Skeletal muscle cell (primary cell): ENCODE measurements at regions not wholly inside any gene's neighbourhood (a gene's known extent, or its start where the extent isn't known, plus 50 kb on each side); places are given as distances from the start of the nearest gene placed in this dataset.
"Not testable (repeated sequence)": the region's sequence is repeated elsewhere in the genome, so short reads cannot be mapped to it uniquely, and the experiment has no call there.

Experiments
- DNase-seq: peaks from one replicate; pipeline ENCODE4 v3.0.0-alpha.2; 2010; ENCODE audit warnings: low read depth
- H3K4me3 ChIP-seq: 2 replicates; pipeline ENCODE4 v1.5.1; 2011; ENCODE audit warnings: low read depth, mild to moderate bottlenecking, control low read depth, low read length, moderate library complexity

DNA sequence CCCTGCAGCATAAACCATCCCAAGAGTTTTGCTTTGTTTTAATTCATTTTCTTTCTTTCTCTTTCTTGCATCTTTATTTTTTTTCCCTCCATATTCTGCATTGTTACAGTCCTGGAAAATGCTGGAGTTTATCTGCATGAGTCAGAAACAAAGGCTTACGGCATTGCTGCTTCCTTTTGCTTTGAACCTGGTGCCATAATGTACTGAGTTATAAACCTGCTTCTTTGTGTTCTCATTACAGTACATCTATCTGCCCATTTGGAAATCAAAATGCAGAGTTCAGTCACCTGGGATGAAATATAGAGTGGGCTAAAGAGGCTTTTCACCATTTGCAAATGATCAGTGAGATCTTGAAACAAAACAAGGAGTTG is 1009.2 kb upstream of the FANCL start:
- DNase-seq, result no peak
- no peak overlapping the region for H3K4me3 ChIP-seq

DNA sequence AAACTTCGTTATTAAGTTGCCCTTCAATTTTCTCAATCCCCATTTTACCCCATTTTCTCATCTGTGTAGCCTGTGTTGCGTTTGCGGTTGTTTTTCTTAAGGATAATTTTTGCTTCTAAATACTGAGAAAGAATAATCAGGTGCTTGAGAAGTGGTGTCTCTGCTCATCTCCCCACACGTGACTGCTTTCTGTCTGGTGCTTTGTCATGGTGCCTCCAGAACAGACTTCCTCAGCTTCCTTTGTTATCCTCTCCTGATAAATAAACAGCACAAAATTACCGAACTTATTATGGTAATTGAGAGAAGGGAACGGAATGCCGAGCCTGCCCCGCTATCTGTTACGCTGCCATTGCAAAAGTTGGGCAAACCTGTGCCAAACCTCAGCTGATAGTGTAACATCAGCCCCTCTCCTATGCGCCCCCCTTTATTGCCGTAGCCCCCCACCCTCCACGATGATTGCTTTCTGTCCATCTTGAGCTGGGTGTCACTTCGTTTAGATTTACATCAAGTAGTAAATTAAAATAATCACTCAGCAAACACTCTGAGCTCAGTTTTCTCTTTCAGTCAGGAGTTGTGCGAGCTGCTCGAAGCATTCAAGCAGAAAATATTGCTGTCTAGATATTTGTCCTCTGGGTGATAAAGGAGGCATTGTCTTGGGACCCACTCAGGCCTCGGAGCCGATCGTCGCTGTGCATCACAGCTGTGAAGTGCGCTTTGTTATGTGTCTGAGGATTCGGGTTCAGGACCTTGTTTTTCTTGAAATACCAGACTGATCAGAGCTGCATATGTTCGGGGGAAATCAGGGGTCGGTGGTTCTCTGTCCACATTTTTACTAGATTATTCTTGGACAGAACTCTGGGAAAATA is 1008.5 kb upstream of the FANCL start:
- no peak for DNase-seq
- no peak overlapping the region for H3K4me3 ChIP-seq

DNA sequence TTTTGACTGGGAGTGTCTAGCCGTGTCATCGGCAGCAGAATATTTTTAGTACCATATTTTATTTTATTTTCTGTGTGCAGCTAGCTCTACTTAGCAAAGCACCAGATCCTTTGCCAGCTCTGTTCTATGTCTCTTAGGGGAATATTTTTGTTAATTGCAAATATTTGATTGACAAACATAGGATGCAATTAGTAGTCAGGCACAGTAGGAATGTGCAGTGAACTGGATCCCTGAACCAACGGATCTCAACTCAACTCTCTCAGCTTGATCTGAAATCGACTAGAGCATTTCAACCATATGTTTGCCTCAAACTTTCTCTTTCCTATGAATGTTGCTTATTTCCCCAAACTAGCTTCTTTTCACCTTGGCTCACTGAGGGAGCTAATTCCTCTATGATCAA is 998.0 kb upstream of the FANCL start:
- no peak overlapping the region for H3K4me3 ChIP-seq
- DNase-seq, result no peak

DNA sequence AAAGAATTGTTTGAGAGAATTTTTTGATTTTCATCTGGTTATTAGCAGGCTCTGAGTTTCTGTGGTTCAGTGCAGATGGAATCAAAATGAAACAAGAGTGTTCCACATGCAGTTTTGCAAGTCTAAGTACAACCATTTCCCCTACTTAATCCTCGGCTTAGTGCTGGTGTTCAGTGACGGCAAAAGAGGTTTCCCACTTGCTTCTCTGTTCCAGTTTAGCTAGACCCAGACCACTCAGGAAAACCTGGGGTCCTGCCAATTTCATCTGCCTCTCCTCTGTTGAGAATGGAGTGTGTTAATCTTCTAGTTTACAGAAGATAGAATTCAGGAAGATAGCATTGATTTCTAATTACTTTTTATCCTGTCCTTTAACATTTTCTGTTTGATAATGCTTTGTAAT is 996.2 kb upstream of the FANCL start:
- no peak overlapping the region for H3K4me3 ChIP-seq
- no peak for DNase-seq

DNA sequence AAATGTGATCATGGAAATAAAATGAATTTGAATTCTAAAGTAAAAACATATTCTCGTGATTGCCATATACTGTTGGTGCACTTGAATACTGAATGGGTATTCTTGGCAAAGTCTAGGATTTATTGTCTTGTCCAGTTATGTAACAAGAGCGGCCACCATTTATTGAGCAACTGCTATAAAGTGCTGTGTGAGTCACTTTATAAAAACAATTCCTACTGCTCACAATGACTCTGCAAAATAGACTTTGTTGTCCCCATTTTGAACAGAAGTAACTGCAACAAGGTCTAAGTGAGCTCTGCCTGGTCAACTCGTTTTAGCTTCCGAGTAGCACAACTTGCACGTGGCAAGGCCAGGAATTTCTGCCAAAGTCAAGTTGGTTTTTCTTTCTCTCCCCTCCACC is 995.6 kb upstream of the FANCL start:
- H3K4me3 ChIP-seq, result no peak overlapping the region
- DNase-seq, result peak; percentile 10

DNA sequence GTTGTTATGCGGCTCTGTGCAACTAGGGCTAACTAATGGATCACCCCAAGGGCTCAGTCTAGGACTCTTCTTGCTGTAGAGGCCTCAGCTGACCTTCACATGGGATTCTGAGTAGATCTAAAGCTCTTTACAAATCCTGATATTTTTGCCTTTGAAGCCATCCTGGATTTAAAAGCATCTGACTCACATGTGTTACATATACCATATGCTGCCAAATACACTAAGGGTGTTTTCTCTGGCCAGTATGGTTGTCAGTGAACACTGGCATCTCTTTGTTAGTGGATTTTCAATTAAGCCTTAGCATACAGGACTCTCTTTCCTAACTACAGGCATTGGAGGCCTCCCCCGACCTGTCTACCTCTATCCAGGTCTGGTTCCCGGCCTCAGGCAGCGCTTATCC is 992.8 kb upstream of the FANCL start:
- no peak overlapping the region for H3K4me3 ChIP-seq
- DNase-seq, result no peak

DNA sequence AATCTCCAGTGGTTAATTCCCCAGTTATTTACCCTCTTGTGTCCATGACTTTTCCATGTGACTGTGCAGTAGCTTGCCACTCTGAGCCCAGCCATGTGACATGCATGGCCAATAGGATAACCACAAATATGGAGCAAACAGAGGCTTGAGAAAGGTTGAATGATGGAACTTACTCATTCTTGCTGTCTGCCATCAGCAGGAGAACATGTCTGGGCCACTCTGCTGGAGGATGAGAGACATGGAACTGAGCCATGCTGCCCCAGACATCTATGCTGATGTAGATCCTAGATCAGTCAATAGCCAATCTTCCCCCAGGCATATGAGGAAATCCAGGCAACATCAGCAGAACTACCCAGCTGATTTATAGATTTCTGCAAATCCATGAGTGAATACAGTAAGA is 992.3 kb upstream of the FANCL start:
- no peak for DNase-seq
- no peak overlapping the region for H3K4me3 ChIP-seq

DNA sequence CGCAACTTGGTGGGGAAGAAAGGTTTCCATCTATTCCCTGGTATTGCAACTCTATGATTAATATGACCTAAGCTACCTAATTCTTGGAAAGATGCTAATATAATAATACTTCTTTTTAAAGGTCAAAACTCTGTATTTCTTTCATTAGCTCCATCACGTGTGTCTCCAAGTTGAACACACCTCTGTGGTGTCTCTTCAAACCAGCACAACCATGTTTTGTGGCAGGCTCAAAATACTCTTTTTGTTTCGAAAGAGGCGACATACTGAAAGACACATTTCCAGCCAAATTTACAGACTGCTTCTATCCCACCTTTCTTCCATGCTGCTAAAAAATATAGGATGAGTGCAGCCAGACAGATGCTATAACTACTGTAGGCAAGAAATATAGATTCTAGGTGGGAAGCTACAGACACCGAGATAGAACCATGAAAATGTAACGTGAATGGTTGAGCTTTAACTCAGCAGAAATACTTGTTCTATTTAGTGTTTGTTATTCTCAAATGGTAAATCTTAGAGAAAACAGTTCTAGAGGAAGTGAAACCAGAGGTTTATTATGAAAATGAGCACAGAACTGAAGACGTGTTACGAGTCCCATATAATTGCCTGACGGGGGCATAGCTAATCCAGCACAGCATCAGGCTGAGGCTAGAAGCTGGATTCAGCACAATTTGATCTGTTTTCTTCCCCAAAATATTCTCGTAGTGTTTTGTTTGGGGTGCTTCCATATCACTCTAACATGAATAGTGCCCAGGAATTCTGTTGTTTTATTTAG is 991.5 kb upstream of the FANCL start:
- H3K4me3 ChIP-seq, result no peak overlapping the region
- DNase-seq, result no peak

DNA sequence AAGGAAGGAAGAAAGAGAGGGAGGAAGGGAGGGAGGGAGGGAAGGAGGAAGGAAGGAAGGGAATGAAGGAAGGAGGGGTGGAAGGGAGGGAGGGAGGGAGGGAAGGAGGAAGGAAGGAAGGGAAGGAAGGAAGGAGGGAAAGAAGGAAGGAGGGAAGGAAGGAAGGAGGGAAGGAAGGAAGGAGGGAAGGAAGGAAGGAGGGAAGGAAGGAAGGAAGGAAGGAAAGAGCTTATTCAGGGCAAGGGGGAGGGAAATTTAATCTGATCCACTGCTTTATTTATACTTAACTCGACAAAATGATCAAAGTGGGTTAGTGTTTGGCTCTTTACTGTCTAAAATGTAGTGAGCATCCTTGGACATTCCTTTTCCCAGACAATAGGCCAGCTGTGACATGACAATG is 985.2 kb upstream of the FANCL start:
- not testable (repeated sequence) for DNase-seq

DNA sequence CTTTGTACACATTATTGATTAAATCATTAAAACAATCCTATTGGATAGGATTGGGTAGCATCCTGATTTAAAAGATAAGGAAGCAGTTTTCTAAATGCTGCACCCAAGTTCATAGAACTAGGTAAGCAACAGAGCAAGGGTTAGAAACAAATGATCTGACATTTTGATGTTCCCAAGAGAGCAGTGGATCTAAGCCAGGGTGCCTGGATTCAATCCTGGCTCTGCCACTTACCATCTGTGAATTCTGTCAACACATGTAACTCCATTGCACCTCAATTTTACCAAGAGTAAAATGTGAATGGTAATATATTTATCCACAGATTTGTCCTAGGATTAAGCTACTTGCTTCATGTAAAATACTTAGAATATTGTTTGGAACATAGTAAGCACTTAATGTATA is 982.6 kb upstream of the FANCL start:
- no peak for DNase-seq

More for the DNA sequence above, 985.2 kb upstream of the FANCL start:
- not testable (repeated sequence) for H3K4me3 ChIP-seq

DNA sequence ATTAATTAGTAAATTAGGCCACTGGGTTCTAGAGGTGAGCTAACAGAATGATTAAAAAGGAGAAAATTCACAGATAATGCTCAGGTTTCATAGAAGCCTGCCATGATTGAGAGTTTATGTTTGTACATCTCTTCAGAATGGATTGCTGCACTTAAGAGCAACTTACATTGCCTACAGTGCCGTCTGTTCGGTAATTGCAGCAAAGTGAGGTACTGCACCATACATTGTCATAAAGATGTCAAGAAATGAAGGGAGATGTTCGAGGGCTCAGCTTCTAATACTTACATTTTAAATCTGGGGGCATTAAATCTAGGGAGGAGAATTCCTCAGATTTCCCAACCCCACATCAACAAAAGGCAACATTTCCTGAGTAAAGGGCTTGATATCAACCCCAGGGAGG is 976.2 kb upstream of the FANCL start:
- no peak overlapping the region for H3K4me3 ChIP-seq
- no peak for DNase-seq

More for the DNA sequence above, 982.6 kb upstream of the FANCL start:
- H3K4me3 ChIP-seq, result no peak overlapping the region

DNA sequence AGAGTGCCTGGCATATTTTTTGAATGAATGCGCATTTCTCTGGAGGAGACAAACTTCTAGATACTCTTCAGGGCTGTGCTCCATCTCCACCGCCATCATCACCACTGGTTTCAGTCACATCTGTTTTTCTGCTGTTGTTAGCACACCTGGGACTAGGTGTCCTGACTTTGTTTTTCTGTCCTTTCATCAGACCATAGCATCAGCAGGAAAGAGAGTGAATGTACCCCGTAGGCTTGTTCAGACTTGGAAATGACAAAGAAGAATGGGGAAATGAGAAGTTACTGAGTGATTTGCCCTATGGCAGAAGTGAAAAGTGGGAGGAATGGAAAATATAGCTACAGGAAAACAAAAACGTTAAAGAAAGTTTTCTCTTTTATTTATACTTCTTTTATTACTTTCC is 965.2 kb upstream of the FANCL start:
- no peak for DNase-seq
- H3K4me3 ChIP-seq, result no peak overlapping the region

DNA sequence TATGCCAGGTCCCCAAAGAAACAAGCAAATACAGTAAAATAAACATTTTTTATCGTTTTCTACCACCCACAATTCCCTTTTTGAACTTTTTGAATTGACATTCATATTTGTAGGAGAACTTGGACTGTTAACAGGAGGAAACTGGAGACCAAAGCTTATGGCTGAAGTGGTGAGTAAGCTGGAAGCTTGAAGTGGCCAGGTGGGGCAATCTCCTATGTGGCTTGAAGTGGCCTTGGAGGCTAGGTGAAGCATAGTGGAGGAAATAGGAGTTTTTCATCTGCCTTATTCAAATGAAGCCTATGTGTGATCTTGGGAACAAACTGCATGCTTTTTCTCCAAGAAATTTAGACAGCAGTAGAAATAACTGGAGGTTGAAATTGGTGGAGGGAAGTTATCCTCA is 962.9 kb upstream of the FANCL start:
- H3K4me3 ChIP-seq, result no peak overlapping the region
- no peak for DNase-seq

DNA sequence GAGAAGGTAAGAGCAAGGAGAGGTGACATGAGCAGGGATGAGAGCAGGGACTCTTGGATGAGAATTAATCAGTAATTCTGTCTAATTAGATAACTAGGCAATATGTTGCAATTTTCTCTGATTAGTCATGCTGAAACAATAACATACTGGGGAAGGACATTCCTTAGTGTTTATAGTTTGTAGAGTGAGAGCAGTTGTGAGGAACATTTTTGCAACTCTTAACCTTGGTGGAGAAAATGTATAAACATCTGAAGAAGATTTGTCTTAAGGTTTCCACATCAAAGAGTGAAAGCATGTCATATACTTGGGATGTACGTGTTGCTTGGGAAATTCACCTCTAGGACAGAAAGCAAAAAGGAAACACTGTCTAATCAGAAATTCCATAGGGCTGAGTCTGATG is 955.4 kb upstream of the FANCL start:
- DNase-seq, result peak; percentile 6

DNA sequence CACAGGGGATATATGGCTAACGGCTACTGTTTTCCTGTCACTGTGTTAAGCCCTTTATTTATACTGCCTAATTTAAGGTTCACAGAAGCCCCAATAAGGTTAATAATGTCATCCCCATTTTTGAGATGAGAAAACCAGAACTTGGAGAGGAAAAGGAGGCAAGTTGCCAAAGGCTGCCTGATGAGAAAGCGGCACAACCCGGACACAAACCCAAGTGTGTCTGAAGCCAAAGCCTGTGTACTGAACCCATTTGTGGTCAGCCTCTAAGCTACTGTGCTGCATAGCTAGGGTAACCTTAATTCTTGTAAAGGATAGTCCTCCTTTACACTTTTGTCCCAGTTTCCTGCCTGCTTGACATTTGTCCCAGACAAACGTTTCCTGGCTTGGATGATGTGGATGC is 954.7 kb upstream of the FANCL start:
- DNase-seq, result no peak
- no peak overlapping the region for H3K4me3 ChIP-seq

More for the DNA sequence above, 955.4 kb upstream of the FANCL start:
- H3K4me3 ChIP-seq, result no peak overlapping the region

DNA sequence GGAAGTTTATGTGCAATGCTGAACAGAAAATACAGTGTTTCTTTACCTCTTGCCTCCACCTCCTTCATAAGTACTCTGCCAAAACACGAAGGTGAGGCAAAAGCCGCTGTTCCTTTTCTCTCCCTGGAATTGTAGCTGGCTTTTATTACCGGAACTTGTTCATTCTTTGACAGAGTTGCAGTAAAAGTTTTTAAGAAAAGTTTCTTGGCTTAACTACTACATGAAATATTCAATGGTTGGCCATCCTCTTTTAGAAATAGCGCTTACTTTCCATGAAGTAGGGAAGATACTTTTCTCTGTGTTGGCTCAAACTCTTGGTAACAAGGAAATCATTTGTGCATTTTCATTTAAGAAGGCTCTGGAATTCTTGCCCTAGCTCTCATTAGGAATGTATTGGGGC is 950.7 kb upstream of the FANCL start:
- no peak for DNase-seq
- H3K4me3 ChIP-seq, result no peak overlapping the region

DNA sequence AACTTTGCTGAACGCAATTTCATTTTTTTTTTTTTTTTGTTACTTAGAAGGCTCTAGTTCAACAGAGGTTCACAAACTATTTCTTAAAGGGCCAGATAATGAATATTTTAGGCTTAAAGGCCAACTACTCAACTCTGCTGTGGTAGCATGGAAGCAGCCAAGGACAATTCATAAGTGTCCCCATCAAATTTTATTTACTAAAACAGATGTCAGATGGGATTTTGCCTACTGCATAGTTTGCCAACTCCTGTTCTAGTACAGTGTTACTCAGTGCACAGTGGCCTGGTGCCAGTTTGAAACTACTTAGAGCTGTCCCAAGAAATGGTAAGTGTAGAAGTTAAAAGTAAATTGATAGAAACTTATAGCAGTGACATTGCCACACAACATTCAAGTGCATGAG is 949.4 kb upstream of the FANCL start:
- DNase-seq, result no peak

DNA sequence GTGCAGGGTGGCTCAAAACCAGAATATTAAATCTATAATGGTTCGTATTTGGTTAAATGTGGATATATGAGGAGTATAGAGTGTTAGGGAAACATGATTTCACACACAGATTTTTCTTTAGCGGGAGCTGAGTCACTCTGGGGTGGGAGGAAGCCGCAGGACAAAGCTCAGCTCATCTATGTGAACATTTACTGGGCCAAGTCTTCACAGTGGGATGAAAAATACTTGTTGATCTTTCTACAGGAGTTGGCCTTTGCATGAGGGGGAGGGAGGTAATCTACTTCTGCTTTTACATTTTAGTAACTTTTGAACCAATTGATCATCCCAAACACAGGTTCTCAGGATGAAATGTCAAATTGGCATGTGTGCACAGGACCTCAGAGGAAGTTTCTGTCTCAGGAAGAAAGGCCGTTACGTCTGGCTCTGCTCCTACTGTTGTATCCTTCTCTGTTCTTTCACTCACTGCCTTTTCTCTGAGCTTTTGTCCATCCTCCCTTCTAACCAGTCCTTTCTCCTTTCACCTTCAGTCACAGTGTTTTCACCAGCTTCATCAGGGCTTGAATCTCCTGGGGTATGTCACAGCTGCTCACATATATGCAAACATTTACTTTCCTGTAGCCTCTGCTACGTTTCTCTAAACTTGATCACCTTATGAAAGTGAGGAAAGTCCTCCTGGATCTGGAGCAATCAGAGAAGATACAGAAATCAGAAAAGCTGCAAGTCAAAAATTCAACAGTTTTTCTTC is 943.3 kb upstream of the FANCL start:
- DNase-seq, result peak; percentile 6
- no peak overlapping the region for H3K4me3 ChIP-seq

More for the DNA sequence above, 949.4 kb upstream of the FANCL start:
- no peak overlapping the region for H3K4me3 ChIP-seq

DNA sequence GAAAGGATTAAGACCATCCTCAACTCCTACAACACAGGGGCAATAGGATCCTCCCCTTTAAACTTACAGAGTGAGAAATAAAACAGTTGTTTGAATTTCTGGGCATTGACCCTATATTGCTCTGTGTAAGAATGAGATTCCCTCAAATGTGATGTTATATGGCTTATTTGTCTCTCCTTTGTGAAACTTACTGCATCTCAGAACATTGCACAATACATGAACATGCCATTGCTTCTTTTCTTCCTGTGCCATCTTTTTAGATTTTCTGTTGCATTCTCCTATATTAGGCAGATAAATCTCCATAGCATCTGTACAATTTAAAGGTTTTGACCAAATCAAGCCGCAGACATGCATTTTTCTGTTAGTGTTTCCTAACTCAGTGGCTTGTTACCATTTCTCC is 941.9 kb upstream of the FANCL start:
- H3K4me3 ChIP-seq, result no peak overlapping the region
- no peak for DNase-seq

DNA sequence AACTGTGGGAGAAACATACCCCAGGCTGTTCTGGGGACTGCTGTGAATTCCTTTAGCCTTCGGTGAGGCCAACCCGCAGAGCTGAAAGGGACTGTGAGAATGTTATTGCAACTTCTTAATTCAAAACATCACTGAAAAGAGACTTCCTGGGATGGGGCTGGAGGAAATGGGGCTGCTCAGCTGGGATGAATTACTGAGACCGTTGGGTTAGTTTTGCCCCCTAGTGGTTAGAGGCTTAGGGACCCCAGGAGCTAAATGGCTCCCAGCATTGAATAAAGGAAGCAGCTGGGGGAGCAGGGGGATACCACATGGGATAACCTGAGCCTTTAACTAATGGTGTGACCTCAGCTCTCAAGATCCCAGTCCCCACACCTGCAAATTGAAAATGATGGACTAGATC is 941.1 kb upstream of the FANCL start:
- DNase-seq, result no peak

More for the DNA sequence above, 941.1 kb upstream of the FANCL start:
- no peak overlapping the region for H3K4me3 ChIP-seq
